HG03064 (cell line): ENCODE measurements at regions not wholly inside any gene's neighbourhood (a gene's known extent, or its start where the extent isn't known, plus 50 kb on each side); places are given as distances from the start of the nearest gene placed in this dataset.
"Not testable (repeated sequence)": the region's sequence is repeated elsewhere in the genome, so short reads cannot be mapped to it uniquely, and the experiment has no call there.

Experiments
- ATAC-seq: cut with Tn5 transposase; IDR thresholded peaks from one replicate; pipeline ENCODE4 v1.9.1; 2021; ENCODE audit warnings: low read depth; ENCODE audit not compliant: unreplicated experiment

- ATAC-seq, result no peak
Observed at GRCh38 chr14:41549821-41550607, 56.7 kb upstream of the LRFN5 start.

- no peak for ATAC-seq
Observed at GRCh38 chr14:41549282-41549681, 57.4 kb upstream of the LRFN5 start.

- no peak for ATAC-seq
Observed at GRCh38 chr14:41548666-41549065, 58.0 kb upstream of the LRFN5 start.

GRCh38 chr14:41541333-41541732 is 65.3 kb upstream of the LRFN5 start:
- ATAC-seq, result no peak

GRCh38 chr14:41532255-41532654 is 74.4 kb upstream of the LRFN5 start:
- ATAC-seq, result no peak

GRCh38 chr14:41521891-41522290 is 84.8 kb upstream of the LRFN5 start:
- no peak for ATAC-seq

- not testable (repeated sequence) for ATAC-seq
Observed at GRCh38 chr14:41518030-41518429, 88.6 kb upstream of the LRFN5 start.

GRCh38 chr14:41506552-41506951 is 100.1 kb upstream of the LRFN5 start:
- no peak for ATAC-seq

GRCh38 chr14:41505491-41505890 is 101.2 kb upstream of the LRFN5 start:
- no peak for ATAC-seq

- no peak for ATAC-seq
Observed at GRCh38 chr14:41498959-41499358, 107.7 kb upstream of the LRFN5 start.

GRCh38 chr14:41490323-41490722 is 116.4 kb upstream of the LRFN5 start:
- ATAC-seq, result no peak

- ATAC-seq, result no peak
Observed at GRCh38 chr14:41489315-41489972, 117.2 kb upstream of the LRFN5 start.

- no peak for ATAC-seq
Observed at GRCh38 chr14:41488401-41488800, 118.3 kb upstream of the LRFN5 start.

GRCh38 chr14:41482861-41483260 is 123.8 kb upstream of the LRFN5 start:
- ATAC-seq, result no peak

- ATAC-seq, result no peak
Observed at GRCh38 chr14:41476526-41476925, 130.2 kb upstream of the LRFN5 start.

GRCh38 chr14:41461380-41461779 is 145.3 kb upstream of the LRFN5 start:
- no peak for ATAC-seq

GRCh38 chr14:41457393-41457792 is 149.3 kb upstream of the LRFN5 start:
- ATAC-seq, result no peak

- no peak for ATAC-seq
Observed at GRCh38 chr14:41449066-41449465, 157.6 kb upstream of the LRFN5 start.

- no peak for ATAC-seq
Observed at GRCh38 chr14:41446008-41446407, 160.7 kb upstream of the LRFN5 start.

GRCh38 chr14:41423503-41423902 is 183.2 kb upstream of the LRFN5 start:
- no peak for ATAC-seq

GRCh38 chr14:41421308-41421707 is 185.4 kb upstream of the LRFN5 start:
- not testable (repeated sequence) for ATAC-seq

- no peak for ATAC-seq
Observed at GRCh38 chr14:41419709-41420108, 187.0 kb upstream of the LRFN5 start.
